IMR-90 (cell line): ENCODE measurements at regions not wholly inside any gene's neighbourhood (a gene's known extent, or its start where the extent isn't known, plus 50 kb on each side); places are given as distances from the start of the nearest gene placed in this dataset.

Source experiments
- ATAC-seq: fragments of 200-7000 bp; cut with Tn5 transposase; 2 replicates; pipeline ENCODE4 v1.9.1; 2020; ENCODE audit warnings: low read depth, mild to moderate bottlenecking, moderate library complexity
- BruUV-seq: library from RNA; stranded (reverse); fragments of 400-500 nt; replicated peaks from 2 replicates; lab custom pipeline; 2021; lab: Mats Ljungman, UMichigan
- CTCF ChIA-PET: fragments of 300-600 bp; formaldehyde crosslinking; extraction: SDS; loops from one replicate; lab custom pipeline; 2021; ENCODE audit warnings: antibody characterized with exemption; lab: Yijun Ruan, JAX
- POLR2A ChIA-PET: fragments of 300-600 bp; sonication (Branson Sonifier 250); formaldehyde crosslinking; loops from one replicate; lab custom pipeline; 2022; ENCODE audit warnings: antibody characterized with exemption; ENCODE audit not compliant: unreplicated experiment; lab: Charles Lee
- DNase-seq: peaks from one replicate; pipeline ENCODE4 v3.0.0; 2013
- H2AFZ ChIP-seq: replicated peaks from 2 replicates; pipeline ENCODE3; 2013; ENCODE audit warnings: low read length, mild to moderate bottlenecking; ENCODE audit not compliant: poor library complexity
- H2AK5ac ChIP-seq: 2 replicates; pipeline ENCODE4 v1.6.1; 2013; ENCODE audit warnings: low read depth, low read length, inconsistent platforms
- H2AK9ac ChIP-seq: replicated peaks from 2 replicates; pipeline ENCODE3; 2013; ENCODE audit warnings: mild to moderate bottlenecking, low read depth, low read length, moderate library complexity; ENCODE audit not compliant: poor library complexity
- H2BK120ac ChIP-seq: 2 replicates; pipeline ENCODE4 v1.6.1; 2013; ENCODE audit warnings: low read depth, low read length, inconsistent platforms
- H2BK15ac ChIP-seq: 3 replicates; pipeline ENCODE4 v1.6.1; 2013; ENCODE audit warnings: low read depth, low read length, inconsistent platforms
- H2BK20ac ChIP-seq: 2 replicates; pipeline ENCODE4 v1.6.1; 2013; ENCODE audit warnings: low read depth, mild to moderate bottlenecking, inconsistent platforms, low read length, moderate library complexity
- H2BK5ac ChIP-seq: 2 replicates; pipeline ENCODE4 v1.6.1; 2013; ENCODE audit warnings: mild to moderate bottlenecking, low read depth, low read length, inconsistent platforms; ENCODE audit not compliant: poor library complexity, severe bottlenecking
- H3K14ac ChIP-seq: replicated peaks from 2 replicates; pipeline ENCODE4 v1.6.1; 2013; ENCODE audit warnings: low read depth, low read length, inconsistent platforms
- H3K18ac ChIP-seq: 2 replicates; pipeline ENCODE4 v1.6.1; 2013; ENCODE audit warnings: low read depth, low read length, control low read depth
- H3K23ac ChIP-seq: 2 replicates; pipeline ENCODE4 v1.6.1; 2013; ENCODE audit warnings: low read depth, low read length, inconsistent platforms
- H3K27ac ChIP-seq: 2 replicates; pipeline ENCODE4 v1.5.1; 2013; ENCODE audit warnings: mild to moderate bottlenecking, control low read depth, low read length; ENCODE audit not compliant: insufficient read depth
- H3K27me3 ChIP-seq: 2 replicates; pipeline ENCODE4 v1.6.1; 2013; ENCODE audit warnings: low read length; ENCODE audit not compliant: control insufficient read depth, insufficient read depth
- H3K36me3 ChIP-seq: 2 replicates; pipeline ENCODE4 v1.6.1; 2013; ENCODE audit warnings: low read length, mixed read lengths; ENCODE audit not compliant: control insufficient read depth, insufficient read depth
- H3K4ac ChIP-seq: 2 replicates; pipeline ENCODE4 v1.6.1; 2013; ENCODE audit warnings: low read depth, low read length, inconsistent platforms
- H3K4me1 ChIP-seq: 2 replicates; pipeline ENCODE4 v1.6.1; 2013; ENCODE audit warnings: low read length, mixed read lengths; ENCODE audit not compliant: control insufficient read depth, insufficient read depth
- H3K4me2 ChIP-seq: 2 replicates; pipeline ENCODE4 v1.6.1; 2013; ENCODE audit warnings: low read depth, mild to moderate bottlenecking, control low read depth, low read length, moderate library complexity
- H3K4me3 ChIP-seq: 2 replicates; pipeline ENCODE4 v1.5.1; 2013; ENCODE audit warnings: low read depth, mild to moderate bottlenecking, control low read depth, low read length, moderate library complexity; ENCODE audit not compliant: insufficient read depth
- H3K56ac ChIP-seq: 2 replicates; pipeline ENCODE4 v1.6.1; 2013; ENCODE audit warnings: low read length, inconsistent platforms; ENCODE audit not compliant: insufficient read depth; ENCODE audit errors: extremely low read depth
- H3K79me1 ChIP-seq, 2 experiments: 2 replicates each; pipeline ENCODE4 v1.6.1; 2013; ENCODE audit warnings: low read length in 2 of 2, inconsistent platforms in 1 of 2, low read depth in 1 of 2
- H3K9ac ChIP-seq: 2 replicates; pipeline ENCODE4 v1.6.1; 2013; ENCODE audit warnings: low read depth, low read length, control low read depth
- H3K9me1 ChIP-seq: 2 replicates; pipeline ENCODE4 v1.6.1; 2013; ENCODE audit warnings: low read length, inconsistent platforms; ENCODE audit not compliant: insufficient read depth
- H3K9me3 ChIP-seq: 2 replicates; pipeline ENCODE4 v1.6.1; 2013; ENCODE audit warnings: low read length; ENCODE audit not compliant: control insufficient read depth, insufficient read depth
- H4K20me1 ChIP-seq: 2 replicates; pipeline ENCODE4 v1.6.1; 2013; ENCODE audit warnings: low read length, inconsistent platforms; ENCODE audit not compliant: insufficient read depth
- H4K5ac ChIP-seq: 2 replicates; pipeline ENCODE4 v1.6.1; 2013; ENCODE audit warnings: mild to moderate bottlenecking, low read depth, low read length, control low read depth
- H4K8ac ChIP-seq, 2 experiments: 2 replicates each; pipeline ENCODE4 v1.6.1; 2013; ENCODE audit warnings: low read depth in 2 of 2, low read length in 2 of 2, control low read depth in 1 of 2, inconsistent platforms in 1 of 2
- H4K91ac ChIP-seq: 2 replicates; pipeline ENCODE4 v1.6.1; 2013; ENCODE audit warnings: low read depth, low read length, inconsistent platforms; ENCODE audit not compliant: insufficient read depth
- CEBPB ChIP-seq: IDR thresholded peaks from 2 replicates; pipeline ENCODE4 v1.6.1; 2012; ENCODE audit warnings: low read depth, low read length, improper control_type of control experiment
- CHD1 ChIP-seq: IDR thresholded peaks from 2 replicates; pipeline ENCODE4 v1.6.1; 2012; ENCODE audit warnings: low read depth, low read length, improper control_type of control experiment
- NFE2L2 ChIP-seq: fragments of 150-350 bp; IDR thresholded peaks from 2 replicates; pipeline ENCODE4 v1.6.1; 2016; ENCODE audit warnings: low read depth, mild to moderate bottlenecking, low read length
- RAD21 ChIP-seq: IDR thresholded peaks from 2 replicates; pipeline ENCODE4 v1.6.1; 2012; ENCODE audit warnings: low read length, improper control_type of control experiment
- USF2 ChIP-seq: fragments of 150-350 bp; IDR thresholded peaks from 2 replicates; pipeline ENCODE4 v1.6.1; 2017; ENCODE audit warnings: mild to moderate bottlenecking, antibody characterized with exemption, low read length, low read depth
- WGBS, 2 experiments: methylation state at CpG; one replicate each; pipeline versions ENCODE4 v1.1.5 to v1.1.7; 2013; ENCODE audit warnings: missing lambda C conversion rate in 2 of 2; ENCODE audit not compliant: insufficient read length in 1 of 2; ENCODE audit errors: extremely low coverage in 2 of 2; 5-methylcytosine and 5-hydroxymethylcytosine counted together
- dilution Hi-C: fragments of 300-500 bp; cut with HindIII; formaldehyde crosslinking; loops from one replicate; pipeline ENCODE4 v1.14.3; 2018; ENCODE audit warnings: low sequenced_read_pairs; ENCODE audit not compliant: unreplicated experiment
- in situ Hi-C: fragments of 300-500 bp; cut with MboI; formaldehyde crosslinking; loops from 3 replicates; pipeline ENCODE4 v1.14.3; 2019; ENCODE audit warnings: low sequenced_read_pairs, inconsistent platforms, mixed read lengths
- intact Hi-C: fragments of 100-400 bp; cut with micrococcal nuclease; formaldehyde crosslinking; loops from 2 replicates; pipeline ENCODE4 v1.10.0; 2022

- Histone ChIP-seq H2AK5ac (no peak overlapping the region), H3K9me3 (0 out of 2 replicates have a peak, but pooled peaks cover 3% of the 10 kb centered on the region), H3K4me2 (no peak overlapping the region), H4K8ac (no peak overlapping the region), H3K4ac (no peak overlapping the region), H4K20me1 (no peaks in the 10 kb centered on the region), H2BK5ac (no peak overlapping the region), H4K5ac (no peak overlapping the region), H3K79me1 (no peaks in the 10 kb centered on the region), H3K9ac (no peak overlapping the region), H2AFZ (no peak overlapping the region), H3K14ac (no peak overlapping the region), H4K91ac (no peak overlapping the region), H3K56ac (no peak overlapping the region), H3K18ac (no peak overlapping the region), H3K36me3 (no peaks in the 10 kb centered on the region), H3K27ac (no peak overlapping the region), H3K4me3 (no peak overlapping the region), H3K23ac (no peak overlapping the region), H3K9me1 (no peaks in the 10 kb centered on the region), H2BK20ac (no peak overlapping the region), H2BK120ac (no peak overlapping the region), H2BK15ac (no peak overlapping the region), H3K4me1 (no peaks in the 10 kb centered on the region), H2AK9ac (no peak overlapping the region), H3K27me3 (peaks cover 23% of the 10 kb centered on the region)
- TF ChIP-seq RAD21, result no peak
- TF ChIP-seq CEBPB, result no peak
- no peak for TF ChIP-seq USF2
- no peak for TF ChIP-seq CHD1
- no peak for TF ChIP-seq NFE2L2
- 76% methylated on average over 7 of the region's 14 CpGs; no CpG with 5 or more reads in 1 of the 2 experiments for WGBS, 2 experiments
- ChIA-PET POLR2A (no interaction called here), CTCF (no interaction called here)
- ATAC-seq (no peak), DNase-seq (no peak)
- intact Hi-C loops, result no loop called here
- in situ Hi-C loops, result no loop called here
- no TSS peak for BruUV-seq
- dilution Hi-C loops, result no loop called here
Observed at GRCh38 chr9:126128494-126129142, 198.0 kb upstream of the MVB12B start.
